CD4-positive, alpha-beta T cell treated with Interleukin-21 for 1 hour (primary cell): ENCODE measurements at regions not wholly inside any gene's neighbourhood (a gene's known extent, or its start where the extent isn't known, plus 50 kb on each side); places are given as distances from the start of the nearest gene placed in this dataset.
"Not testable (repeated sequence)": the region's sequence is repeated elsewhere in the genome, so short reads cannot be mapped to it uniquely, and the experiment has no call there.

ENCODE experiments used
- DNase-seq: peaks from one replicate; pipeline ENCODE4 v3.0.0-alpha.2; 2020

DNA sequence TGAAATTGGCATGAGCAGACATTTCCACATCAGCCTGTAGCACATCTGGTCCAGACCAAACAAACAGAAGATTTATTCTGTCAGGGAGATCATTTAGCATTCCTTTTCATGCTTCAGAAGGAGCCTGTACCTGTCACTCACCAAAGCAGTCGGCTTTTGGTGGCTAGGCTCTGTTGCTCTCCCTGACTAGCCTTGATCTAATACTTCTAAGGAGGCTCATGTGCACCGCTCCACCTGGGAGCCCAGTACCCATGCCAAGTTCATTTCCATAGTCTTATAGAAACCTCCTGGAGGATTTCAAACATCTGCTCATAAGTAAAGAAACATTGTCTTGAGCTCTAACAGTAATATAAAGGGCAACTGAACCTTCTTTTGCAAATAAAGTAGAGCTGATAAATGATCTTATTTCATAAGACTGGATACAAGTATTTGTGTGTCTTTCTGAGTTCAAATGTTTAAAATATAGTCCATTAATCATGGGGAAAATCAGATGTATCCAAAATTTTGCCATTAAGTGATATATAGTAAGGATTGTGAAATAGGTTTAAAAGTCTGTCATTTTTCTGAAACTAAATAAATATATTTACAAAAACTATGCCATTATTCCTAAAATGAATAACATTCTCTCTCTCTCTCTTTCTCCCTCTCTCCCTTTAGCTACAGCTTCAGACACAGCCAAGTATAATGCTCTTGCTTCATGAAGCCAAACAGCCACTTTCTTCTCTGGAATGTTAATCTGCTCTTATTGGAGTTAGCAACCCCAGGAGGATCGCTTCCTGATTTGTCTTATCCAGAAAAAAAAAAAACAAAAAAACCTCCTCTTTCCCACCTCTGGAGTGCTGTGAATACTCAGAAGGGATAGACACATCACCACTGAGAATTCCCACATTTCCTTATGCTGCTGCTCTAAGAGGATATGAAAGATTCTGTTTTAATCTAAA, 192.7 kb upstream of the TFAP2D start:
- no peak for DNase-seq

DNA sequence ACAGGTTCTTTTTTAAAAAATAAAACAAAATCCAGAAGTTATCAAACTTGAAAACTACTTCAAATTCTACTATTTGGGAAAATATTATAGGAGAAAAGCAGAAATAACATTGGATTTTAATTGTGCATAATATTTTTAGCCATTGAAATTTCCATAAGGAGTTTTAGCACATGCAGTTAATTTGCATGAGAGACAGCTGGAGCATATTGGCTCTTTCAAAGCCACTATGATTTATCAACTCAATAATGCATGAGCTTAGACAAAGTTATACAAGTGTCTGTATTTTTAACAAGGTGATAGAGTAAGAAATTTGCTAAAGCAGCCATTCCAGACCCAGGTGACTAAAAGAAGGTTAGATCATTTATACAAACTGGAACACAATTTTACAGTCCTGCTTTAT, 189.0 kb upstream of the TFAP2D start:
- no peak for DNase-seq

DNA sequence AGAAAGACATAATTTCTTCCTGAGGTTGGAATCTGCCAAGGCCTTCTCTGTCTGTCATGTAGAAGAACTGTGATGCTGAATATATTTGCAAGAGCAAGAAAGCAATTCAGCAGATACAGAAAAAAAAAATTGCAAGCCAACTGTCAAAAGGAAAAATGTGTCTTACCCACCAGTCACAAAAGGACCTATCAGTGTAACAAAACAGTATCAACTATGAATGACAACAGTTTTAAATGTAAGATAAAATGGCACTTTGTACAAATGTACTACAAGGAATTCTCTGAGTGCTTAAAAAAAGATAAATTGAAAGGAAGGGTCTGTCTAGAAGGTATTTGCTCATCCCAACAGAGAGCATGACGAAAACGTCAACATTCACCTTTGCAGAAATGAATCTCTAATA, 185.3 kb upstream of the TFAP2D start:
- DNase-seq: no peak

DNA sequence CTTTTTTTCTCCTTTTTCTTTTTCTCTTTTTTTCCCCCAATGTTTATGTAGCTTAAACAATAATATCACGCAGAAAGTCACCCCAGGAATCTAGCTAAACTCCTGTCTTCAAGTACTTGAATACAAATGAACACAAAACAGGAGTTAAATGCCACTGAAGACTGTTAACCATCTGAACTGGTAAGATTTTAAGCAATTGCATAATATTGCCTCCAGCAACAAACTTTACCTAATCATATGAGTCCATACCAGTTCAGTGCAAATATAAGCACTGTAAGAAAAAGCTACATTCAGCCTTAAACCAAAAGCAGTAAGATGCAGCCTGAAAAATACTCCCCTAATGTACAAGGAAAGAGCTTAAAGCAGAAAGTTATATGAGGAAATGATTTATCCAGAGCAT, 173.9 kb upstream of the TFAP2D start:
- no peak for DNase-seq

DNA sequence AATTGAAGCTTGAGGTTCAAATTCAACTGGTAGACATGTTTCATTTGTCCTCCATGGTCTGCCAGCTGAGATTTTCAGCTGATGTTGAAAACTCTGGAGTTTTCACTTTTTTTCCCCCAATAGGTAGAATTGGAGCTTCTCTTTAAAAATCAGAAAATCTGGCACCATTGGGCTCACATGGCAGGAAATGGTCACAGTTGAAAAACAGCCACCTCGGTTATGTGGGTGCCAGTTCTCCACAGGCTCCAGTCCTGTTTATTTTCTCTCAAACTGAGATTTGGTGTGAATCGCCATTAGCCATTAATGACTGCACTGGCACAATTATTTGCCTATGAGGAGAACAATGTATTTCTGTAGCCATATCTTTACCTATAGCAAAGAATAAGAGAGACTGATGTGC, 171.4 kb upstream of the TFAP2D start:
- no peak for DNase-seq

DNA sequence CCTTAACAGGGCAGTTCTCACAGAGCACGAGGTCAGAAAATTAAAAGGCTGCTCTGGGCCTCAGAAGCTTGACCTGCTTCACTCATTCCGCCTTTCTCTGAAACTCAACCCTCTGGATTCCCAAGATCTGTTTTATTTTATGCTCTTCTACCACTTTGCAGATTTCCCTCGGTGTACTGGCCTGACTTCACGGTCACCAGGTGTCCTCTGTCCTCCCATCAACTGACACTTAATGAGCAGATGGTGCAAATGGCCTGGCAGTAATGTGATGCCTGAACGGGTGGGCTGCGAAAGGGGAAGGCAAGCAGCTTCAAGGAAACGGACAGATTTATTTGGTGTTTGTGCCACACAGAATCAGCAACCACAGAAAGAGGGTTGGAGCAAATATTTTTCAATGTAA, 169.7 kb upstream of the TFAP2D start:
- no peak for DNase-seq

DNA sequence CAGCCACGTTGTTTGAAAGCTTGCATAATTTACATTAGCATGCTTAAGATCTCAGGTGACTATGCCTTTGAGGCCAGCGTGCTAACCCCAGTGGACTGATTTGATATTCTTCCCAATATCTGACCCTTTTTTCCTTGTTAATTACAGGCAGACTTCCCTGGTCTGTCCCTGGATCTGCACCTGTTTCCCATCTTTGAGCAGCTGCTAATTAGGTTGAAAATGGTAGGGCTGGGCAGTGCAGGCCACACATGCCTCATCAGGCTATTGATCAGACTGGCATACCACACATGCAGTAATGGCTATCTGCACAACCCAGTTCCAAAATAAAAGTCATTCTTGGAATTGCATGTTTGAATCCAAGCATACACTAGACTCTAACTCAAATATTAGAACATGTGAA, 164.3 kb upstream of the TFAP2D start:
- DNase-seq: no peak

DNA sequence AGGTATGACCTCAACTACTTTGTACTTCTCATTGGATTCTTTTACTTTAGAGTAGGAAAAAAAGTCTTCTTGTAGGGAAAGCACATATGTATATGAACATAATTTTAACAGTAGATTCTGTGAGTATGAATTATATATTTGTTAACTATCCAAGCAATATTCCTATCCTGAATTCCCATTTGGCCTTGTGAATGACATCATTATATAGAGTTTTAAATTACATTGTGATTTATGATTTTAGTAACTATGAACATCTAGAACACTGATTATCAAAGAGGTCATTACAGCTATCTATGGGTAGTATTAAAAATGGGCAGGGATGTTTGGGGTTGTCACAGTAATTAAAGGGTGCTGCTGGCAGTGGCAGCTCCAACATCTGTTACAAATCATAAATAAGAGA, 163.9 kb upstream of the TFAP2D start:
- no peak for DNase-seq

DNA sequence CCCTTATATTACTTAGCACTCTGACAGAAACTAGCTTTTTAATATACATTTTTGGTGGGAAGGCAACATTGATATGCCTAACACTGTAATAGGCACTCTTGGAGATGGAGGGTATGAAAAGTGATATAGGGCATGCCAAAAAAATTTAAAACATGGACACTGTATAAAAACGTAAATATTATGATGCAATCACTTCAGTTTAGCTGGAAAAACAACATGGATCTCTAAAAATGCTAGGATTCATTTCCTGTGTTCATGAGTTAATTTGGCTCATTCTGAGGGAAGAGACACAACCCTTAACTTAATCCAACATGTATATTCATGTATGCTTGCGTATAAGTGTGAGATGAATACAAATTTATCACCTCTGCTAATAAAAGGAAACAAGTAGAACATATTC, 157.3 kb upstream of the TFAP2D start:
- no peak for DNase-seq

DNA sequence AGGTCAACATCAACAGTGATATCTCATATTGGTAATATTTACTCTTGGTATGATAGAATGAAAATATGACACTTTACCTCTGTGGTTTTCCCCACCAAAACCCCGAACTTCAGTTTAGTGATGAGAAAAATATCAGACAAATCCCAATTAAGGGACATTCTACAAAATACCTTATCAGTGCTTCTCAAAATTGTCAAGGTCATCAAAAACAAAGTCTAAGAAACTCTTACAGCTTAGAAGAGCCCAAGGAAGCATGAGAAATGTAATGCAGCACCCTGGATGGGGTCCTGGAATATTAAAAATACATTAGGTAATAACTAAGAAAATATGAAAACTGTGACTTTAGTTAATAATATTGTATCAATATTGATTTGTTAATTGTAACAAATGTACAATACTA, 148.3 kb upstream of the TFAP2D start:
- no peak for DNase-seq

DNA sequence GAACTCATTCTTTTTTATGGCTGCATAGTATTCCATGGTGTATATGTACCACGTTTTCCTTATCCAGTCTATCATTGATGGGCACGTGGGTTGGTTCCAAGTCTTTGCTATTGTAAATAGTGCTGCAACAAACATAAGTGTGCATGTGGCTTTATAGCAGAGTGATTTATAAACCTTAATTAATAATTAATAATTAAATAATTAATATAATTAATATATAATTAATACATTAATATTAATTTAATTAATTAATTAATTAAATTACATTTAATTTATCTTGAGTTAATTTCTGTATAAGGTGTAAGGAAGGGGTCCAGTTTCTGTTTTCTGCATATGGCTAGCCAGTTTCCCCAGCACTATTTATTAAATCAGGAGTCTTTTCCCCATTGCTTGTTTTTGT, 142.1 kb upstream of the TFAP2D start:
- DNase-seq: not testable (repeated sequence)

DNA sequence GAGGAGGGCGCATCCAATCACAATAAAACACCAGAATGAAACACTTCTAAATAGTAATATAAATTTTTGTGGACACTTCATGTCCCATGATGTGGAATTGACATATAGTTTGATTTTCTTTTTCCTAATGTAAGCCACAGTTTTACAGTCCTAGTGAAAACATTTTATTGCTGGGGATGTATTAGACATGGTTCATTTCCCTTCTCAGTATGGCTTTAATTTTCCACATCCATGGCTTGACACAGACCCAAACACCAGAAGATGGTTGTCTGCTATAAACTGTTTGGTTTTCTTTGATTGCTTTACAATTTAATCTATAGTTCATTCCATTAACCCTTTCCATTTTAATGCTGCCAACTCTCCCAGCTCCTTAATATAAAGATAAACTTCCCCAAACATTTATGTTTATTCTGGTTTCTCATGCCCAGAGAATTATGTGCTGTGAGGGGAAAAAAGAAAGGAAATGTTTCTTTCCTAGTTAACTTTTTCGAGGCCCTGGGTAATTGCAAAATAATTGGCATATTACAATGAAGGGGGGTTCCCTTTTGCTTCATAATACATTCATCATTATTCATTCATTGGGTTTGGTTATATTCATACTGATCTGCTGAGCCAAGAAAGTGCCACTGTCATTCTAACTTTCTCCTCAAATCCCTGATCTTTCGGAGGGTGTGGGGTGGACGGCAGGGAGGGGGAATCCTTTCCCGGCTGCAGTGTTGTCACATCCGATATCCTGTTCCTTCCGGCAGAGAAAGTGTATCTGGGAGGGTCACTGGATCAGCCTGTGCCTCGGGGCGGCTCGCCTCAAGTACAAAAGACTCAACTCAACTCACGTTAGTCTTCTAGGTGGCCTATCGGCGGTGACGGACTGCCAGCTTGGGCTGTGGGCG, 127.6 kb upstream of the TFAP2D start:
- DNase-seq: no peak

DNA sequence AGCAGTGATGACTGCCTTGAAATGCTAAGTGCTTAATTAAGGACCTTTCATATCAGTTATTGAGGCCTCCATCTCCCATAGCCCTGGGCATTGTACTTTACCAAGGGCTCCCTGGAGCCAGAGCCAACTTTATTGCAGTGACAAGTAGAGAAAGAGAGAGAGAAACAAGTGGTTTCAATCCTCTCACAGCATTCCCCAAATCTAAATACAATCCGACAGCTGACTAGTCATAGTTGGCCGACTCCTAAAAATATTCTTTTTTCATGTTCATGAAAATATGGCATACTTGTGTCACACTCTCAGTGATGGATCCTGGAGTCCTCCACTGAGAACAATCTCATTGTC, 127.0 kb upstream of the TFAP2D start:
- no peak for DNase-seq

DNA sequence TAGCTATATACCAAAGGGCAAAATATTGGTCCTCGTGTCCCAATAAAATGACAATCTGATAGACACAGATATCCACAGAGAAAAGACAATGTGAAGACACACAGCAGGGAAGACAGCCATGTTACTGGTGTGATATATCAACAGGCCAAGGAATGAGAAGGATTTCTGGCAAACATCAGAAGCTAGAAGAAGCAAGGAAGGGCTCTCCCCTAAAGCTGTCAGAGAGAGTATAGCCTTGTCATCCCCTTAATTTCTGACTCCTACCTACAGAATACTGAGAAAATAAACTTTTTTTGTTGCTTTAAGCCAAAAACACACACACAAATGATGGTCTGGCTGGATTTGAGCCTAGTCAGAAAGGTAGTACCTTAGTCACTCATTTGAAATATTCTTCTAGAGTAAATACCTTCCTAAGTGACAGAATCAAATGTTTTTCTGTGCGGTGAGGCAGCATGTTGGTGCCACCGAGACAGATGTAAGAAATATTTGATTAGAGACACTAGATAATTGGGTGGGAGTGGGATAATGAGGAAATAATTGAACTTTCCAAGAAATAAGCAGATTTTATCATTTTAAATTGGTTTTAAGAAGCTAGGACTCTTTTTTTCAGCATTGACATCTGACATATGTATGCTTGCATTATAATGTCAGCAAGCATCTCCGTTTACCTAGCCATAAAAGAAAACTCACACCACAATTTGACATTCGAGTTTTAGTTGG, 123.4 kb upstream of the TFAP2D start:
- no peak for DNase-seq

DNA sequence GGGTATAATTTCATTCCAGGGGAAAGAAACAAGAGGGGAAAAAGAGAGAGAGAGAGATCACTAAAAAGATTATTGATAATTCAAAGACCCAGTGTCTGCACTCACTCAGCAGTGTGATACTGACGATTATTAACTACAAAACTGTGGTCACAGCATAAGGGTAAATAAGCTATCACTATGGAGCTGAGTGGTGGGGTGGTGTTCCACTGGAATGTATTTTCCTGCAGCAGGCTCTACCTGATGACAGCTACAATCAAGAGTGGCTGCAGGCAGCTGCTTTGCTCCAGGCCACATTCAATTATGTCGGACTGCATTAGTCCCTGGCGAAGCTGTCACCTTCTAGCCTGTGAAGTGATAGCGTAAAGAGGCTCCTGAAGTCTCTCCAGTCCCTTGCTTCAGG, 122.2 kb upstream of the TFAP2D start:
- no peak for DNase-seq

DNA sequence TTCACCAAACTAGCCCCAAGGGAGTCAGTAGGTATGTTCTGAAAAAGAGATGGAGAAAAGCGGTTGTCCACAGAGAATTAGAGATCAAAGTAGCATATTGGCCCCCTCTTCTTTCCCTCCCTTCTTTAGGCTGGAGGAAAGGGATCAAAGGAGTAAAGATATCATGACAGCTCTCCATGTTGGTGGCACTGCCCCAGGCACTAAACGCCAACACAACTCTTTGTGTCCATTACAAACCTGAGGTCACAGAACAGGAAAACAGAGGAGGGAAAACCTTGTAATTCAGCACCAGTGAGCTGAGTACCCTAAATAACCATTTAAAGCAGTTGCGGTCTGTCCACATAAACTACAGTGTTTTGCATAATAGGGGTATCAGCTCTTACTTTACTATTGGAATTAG, 113.0 kb upstream of the TFAP2D start:
- DNase-seq: no peak

DNA sequence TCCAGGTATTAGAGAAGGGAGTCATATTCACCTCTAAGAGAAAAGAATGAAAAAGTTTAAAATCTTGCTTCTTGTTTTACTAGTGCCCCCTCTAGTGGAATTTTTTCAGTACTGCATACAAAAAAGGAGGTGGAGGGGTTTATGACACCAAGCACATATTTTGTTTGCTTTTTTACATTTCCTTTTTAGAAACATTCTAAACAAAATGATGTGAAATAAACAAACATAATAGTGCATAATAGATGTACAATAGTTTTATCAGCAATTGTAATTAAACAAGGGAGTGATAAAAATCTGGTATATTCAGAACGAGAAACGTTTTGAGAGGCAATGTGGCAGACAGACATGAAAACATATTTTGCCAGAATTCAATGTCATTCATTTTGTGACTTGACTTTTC, 111.0 kb upstream of the TFAP2D start:
- DNase-seq: peak; percentile 17

DNA sequence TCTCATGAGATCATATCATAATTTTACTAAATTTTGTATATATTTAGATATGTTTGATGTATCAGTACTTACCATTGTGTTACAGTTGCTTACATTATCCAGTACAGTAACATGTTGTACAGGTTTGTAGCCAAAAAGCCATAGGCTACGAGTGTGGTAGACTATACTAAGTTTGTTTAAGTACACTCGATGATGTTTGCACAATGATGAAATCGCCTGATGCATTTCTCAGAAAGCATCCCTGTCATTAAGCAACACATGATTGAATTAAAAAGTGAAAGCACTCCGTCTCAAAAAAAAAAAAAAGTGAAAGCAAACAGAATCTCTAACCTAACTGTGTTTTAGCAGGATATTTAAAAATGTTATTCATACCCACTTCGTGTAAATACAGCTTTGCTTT, 104.9 kb upstream of the TFAP2D start:
- DNase-seq: no peak

DNA sequence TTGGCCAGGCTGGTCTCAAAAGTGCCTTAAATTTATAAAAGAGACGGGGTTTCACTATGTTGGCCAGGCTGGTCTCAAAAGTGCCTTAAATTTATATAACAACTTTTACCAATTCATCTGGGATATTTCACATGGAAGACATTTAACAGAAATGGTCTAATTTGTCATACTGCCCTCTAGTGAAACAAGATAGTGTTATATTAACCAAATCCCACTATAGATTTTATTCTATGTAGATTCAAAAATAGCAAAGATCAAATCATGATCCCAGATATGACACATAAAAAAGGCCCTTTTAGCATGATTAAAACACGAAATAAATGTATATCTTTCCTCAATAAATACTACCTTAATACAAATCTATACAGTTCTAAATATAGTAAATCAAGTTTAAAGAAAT, 102.8 kb upstream of the TFAP2D start:
- DNase-seq: no peak

DNA sequence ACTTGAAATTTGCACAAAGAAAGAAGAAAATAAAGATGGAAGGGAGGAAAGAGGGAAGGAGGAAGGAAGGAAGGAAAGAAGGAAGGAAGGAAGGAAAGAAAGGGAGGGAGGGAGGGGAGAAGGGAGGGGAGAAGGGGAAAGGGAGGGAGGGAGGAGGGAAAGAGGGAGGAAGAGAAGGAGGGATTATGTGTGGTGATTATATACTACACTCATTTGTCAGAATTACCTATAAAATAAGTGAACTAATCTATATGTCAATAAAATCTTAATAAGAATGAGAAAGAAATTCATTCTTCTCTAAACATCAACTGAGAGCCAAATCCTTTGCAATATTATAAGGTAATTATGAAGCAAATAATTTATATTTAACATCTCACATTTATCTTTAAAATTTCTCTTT, 77.9 kb upstream of the TFAP2D start:
- DNase-seq: no peak

DNA sequence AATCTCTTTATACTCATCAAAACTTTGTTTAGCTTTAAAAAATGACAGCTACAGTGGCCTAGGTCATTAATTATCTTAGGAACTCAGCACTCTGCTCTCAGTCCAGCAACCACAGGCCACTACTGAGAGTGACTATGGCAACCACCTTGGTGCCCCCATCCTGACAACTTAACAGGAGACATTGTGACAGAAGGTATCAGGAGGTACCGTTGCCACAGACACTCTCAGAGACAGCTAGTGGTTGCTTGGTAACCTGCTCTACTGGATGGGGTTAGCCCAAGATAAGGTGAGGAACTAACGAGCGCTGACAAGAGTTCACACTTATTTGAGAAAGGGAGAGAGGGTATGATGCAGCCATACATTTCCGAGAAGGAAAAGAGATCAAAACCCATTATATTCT, 76.1 kb upstream of the TFAP2D start:
- no peak for DNase-seq

DNA sequence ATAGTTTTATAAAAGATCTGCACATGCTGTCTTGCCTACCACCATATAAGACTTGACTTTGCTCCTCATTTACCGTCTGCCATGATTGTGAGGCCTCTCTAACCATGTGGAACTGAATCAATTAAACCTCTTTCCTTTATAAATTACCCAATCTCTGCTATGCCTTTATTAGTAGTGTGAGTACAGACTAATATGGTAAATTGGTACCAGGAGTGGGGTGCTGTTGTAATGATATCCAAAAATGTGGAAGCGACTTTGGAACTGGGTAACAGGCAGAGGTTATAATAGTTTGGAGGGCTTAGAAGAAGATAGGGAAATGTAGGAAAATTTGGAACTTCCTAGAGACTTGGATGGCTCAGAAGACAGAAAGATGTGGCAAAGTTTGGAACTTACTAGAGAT, 64.2 kb upstream of the TFAP2D start:
- no peak for DNase-seq

DNA sequence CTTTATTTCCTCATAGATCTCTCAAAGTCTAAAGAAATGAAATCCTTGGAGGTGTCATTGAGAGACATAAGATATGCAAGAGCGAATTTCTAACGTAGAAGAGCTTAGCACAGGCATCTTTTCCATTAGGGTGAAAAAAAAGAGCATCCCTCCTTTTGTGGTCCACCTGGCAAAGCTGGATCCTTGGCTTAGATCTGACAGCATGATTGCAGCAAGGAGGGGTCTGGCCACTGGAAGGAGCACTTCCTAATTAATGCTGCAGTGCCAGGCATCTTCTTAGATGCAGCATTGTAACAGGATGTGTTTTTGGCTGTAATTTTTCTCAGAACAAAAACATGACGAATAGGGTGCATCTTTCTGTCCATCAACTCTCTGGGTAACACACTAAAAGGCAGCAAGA, 60.1 kb upstream of the TFAP2D start:
- DNase-seq: no peak

DNA sequence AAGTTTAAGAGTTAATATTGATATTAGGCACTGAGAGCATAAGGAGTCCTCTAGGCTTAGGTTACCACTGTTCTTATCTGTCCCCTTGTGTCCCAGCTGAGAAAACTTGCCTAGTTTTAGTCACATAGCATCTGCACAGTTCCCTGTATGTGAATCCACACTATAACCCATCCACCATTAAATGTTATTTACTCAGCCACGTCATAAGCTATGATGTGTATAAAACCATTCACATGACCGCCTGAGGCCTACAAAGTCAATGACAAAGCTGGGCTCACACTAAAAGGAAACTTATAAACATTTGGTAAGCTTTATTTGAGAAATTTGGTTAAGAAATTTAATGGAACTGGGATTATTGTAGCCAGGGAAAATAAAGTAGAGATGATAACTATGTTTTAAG, 59.2 kb upstream of the TFAP2D start:
- DNase-seq: no peak
